ENCODE measurements at regions not wholly inside any gene's neighbourhood (a gene's known extent, or its start where the extent isn't known, plus 50 kb on each side); places are given as distances from the start of the nearest gene placed in this dataset.

- Histone ChIP-seq H3K9me3 (ENCODE audit: insufficient read depth in 2 of 2, low read depth in 1 of 2, low read length in 1 of 2) (no peaks in the 10 kb centered on the region), H3K27me3 (replicated peaks in 1 of 4; ENCODE audit: control insufficient read depth in 3 of 4, extremely low read depth in 1 of 4, insufficient read depth in 3 of 4, low read length in 3 of 4) (no peaks in the 10 kb centered on the region), H3K27ac (ENCODE audit: low read depth, low read length) (no peak overlapping the region), H4K20me1 (replicated peaks in 1 of 2; ENCODE audit: control insufficient read depth in 1 of 2, insufficient read depth in 2 of 2, low read length in 2 of 2) (no peaks in the 10 kb centered on the region), H3K4me1 (replicated peaks in 1 of 4; ENCODE audit: control insufficient read depth in 3 of 4, insufficient read depth in 4 of 4, low read length in 3 of 4) (no peaks in the 10 kb centered on the region), H3K4me3 (ENCODE audit: extremely low read depth in 1 of 4, insufficient read depth in 2 of 4, low read depth in 3 of 4, low read length in 4 of 4) (no peak overlapping the region), H2BK15ac (ENCODE audit: low read length) (no peak overlapping the region), H4K8ac (ENCODE audit: extremely low read depth, insufficient read depth, low read length) (no peak overlapping the region), H3K9ac (replicated peaks in 1 of 4; ENCODE audit: extremely low read depth in 1 of 4, low read depth in 3 of 4, low read length in 3 of 4) (no peak overlapping the region), H3K23ac (ENCODE audit: insufficient read length) (no peak overlapping the region), H2BK120ac (replicated peaks; ENCODE audit: low read depth, low read length) (no peak overlapping the region), H3K4me2 (ENCODE audit: insufficient read depth in 1 of 2, low read depth in 2 of 2, low read length in 2 of 2) (no peak overlapping the region), H3K36me3 (ENCODE audit: control insufficient read depth in 2 of 4, insufficient read depth in 4 of 4, low read length in 3 of 4) (no peaks in the 10 kb centered on the region), H3K79me1 (ENCODE audit: low read depth, low read length) (no peaks in the 10 kb centered on the region), H4K5ac (ENCODE audit: insufficient read length, low read depth, low read length) (no peak overlapping the region), H2BK5ac (ENCODE audit: low read depth, low read length) (no peak overlapping the region), H3K4ac (replicated peaks; ENCODE audit: insufficient read length, low read depth, low read length) (no peak overlapping the region), H3K23me2 (ENCODE audit: low read depth, low read length) (peaks cover 1% of the 10 kb centered on the region; the same call in 1 of the 2 replicates), H3K79me2 (ENCODE audit: control insufficient read depth in 1 of 2, insufficient read depth in 2 of 2, low read length in 2 of 2) (no peaks in the 10 kb centered on the region), H3K18ac (ENCODE audit: extremely low read depth, low read length) (no peak overlapping the region), H2BK20ac (ENCODE audit: low read length) (no peak overlapping the region), H4K91ac (replicated peaks; ENCODE audit: insufficient read length, low read length) (no peak overlapping the region), H3K14ac (ENCODE audit: insufficient read length) (no peak overlapping the region), H2AK5ac (ENCODE audit: low read depth, low read length) (no peak overlapping the region), H2AFZ (ENCODE audit: low read length) (0 out of 2 replicates have a peak overlapping the region, but pooled peaks have one; percentile 8), H3K56ac (replicated peaks; ENCODE audit: insufficient read length, low read depth, low read length) (no peak overlapping the region), H2BK12ac (ENCODE audit: low read depth, low read length) (no peak overlapping the region)
- DNase-seq (ENCODE audit: low read depth in 1 of 2, low spot score in 2 of 2) (no peak), FAIRE-seq (no peak)
- ChIA-PET POLR2A (ENCODE audit: partially characterized antibody) (no interaction called here), CTCF (ENCODE audit: partially characterized antibody) (no interaction called here)
- WGBS, 2 experiments (ENCODE audit: extremely low coverage in 1 of 2, insufficient coverage in 1 of 2, insufficient read length in 1 of 2, insufficient replicate concordance in 2 of 2, low coverage in 1 of 2, low lambda C conversion rate in 2 of 2, missing lambda C conversion rate in 1 of 2), result 89% methylated on average over 2 of the region's 2 CpGs; no CpG with 5 or more reads in 1 of the 2 experiments
- TF ChIP-seq SAP30 (IDR thresholded peaks at IDR 0.05; ENCODE audit: insufficient read depth, insufficient replicate concordance, low read length), result no peak
- no peak for TF ChIP-seq EZH2 (IDR thresholded peaks at IDR 0.05; ENCODE audit: low read depth, low read length, severe bottlenecking)
- no peak for TF ChIP-seq POLR2AphosphoS5 (IDR thresholded peaks at IDR 0.05; ENCODE audit: low read depth, low read length)
- no peak for TF ChIP-seq SP1 (IDR thresholded peaks at IDR 0.05; ENCODE audit: low read depth, low read length)
- no peak for TF ChIP-seq EP300 (IDR thresholded peaks at IDR 0.05; ENCODE audit: borderline replicate concordance in 1 of 2, low read depth in 2 of 2, low read length in 2 of 2)
- TF ChIP-seq SP4 (IDR thresholded peaks at IDR 0.05; ENCODE audit: low read length), result no peak
- TF ChIP-seq SUZ12 (IDR thresholded peaks at IDR 0.05; ENCODE audit: low read length), result no peak
- TF ChIP-seq KDM4A (IDR thresholded peaks at IDR 0.05; ENCODE audit: low read depth, low read length, severe bottlenecking), result no peak
- TF ChIP-seq, protein P1, sequence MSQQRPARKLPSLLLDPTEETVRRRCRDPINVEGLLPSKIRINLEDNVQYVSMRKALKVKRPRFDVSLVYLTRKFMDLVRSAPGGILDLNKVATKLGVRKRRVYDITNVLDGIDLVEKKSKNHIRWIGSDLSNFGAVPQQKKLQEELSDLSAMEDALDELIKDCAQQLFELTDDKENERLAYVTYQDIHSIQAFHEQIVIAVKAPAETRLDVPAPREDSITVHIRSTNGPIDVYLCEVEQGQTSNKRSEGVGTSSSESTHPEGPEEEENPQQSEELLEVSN (IDR thresholded peaks at IDR 0.05), result no peak
- no peak for TF ChIP-seq TEAD4 (IDR thresholded peaks at IDR 0.05; ENCODE audit: low read depth, low read length)
- no peak for TF ChIP-seq CBX8 (IDR thresholded peaks at IDR 0.05; ENCODE audit: borderline replicate concordance, low read depth, low read length)
- TF ChIP-seq HDAC2 (IDR thresholded peaks at IDR 0.05; ENCODE audit: borderline replicate concordance in 1 of 2, low read depth in 2 of 2, low read length in 2 of 2), result no peak
- no peak for TF ChIP-seq ASH2L (IDR thresholded peaks at IDR 0.05; ENCODE audit: low read length)
- no peak for TF ChIP-seq BCL11A (IDR thresholded peaks at IDR 0.05; ENCODE audit: low read depth in 2 of 2, low read length in 2 of 2)
Measured at GRCh38 chr18:30415903-30416302, 626.6 kb downstream of the DSC3 start.
